ENCODE measurements at regions not wholly inside any gene's neighbourhood (a gene's known extent, or its start where the extent isn't known, plus 50 kb on each side); places are given as distances from the start of the nearest gene placed in this dataset.

- no peaks in the 10 kb centered on the region for H3K4me1 ChIP-seq (ENCODE audit: control extremely low read depth in 1 of 4, control insufficient read depth in 4 of 4, insufficient read depth in 4 of 4, low read length in 3 of 4)
- DNase-seq = no peak
- POLR2A ChIA-PET = no interaction called here
- CTCF ChIA-PET = interaction anchor here (1.3 kb wide), 1 partner anchor 15 kb away, joined by 4 read pairs; no protein-coding TSS in a partner anchor
- no peaks in the 10 kb centered on the region for H3K36me3 ChIP-seq (ENCODE audit: control insufficient read depth in 4 of 4, insufficient read depth in 4 of 4, low read length in 3 of 4)
- H3K9me3 ChIP-seq (ENCODE audit: control extremely low read depth in 1 of 5, control insufficient read depth in 4 of 5, insufficient read depth in 2 of 5, low read depth in 1 of 5, low read length in 4 of 5) = peaks cover 0 to 7% (median 5%) of the 10 kb centered on the region in 5 experiments
- H3K4me3 ChIP-seq (ENCODE audit: control insufficient read depth in 1 of 7, extremely low read depth in 1 of 7, insufficient read depth in 4 of 7, low read depth in 2 of 7, low read length in 6 of 7) = no peak overlapping the region
- no peaks in the 10 kb centered on the region for H3K27me3 ChIP-seq (replicated peaks in 2 of 5; ENCODE audit: control insufficient read depth in 4 of 5, insufficient read depth in 5 of 5, low read length in 4 of 5)
- WGBS (ENCODE audit: insufficient coverage) = no CpG with 5 or more reads among the region's 1 CpG
- no peak overlapping the region for H3K27ac ChIP-seq (ENCODE audit: insufficient read depth in 1 of 2, low read depth in 1 of 2, low read length in 2 of 2, poor library complexity in 1 of 2, severe bottlenecking in 2 of 2)
Observed at GRCh38 chr10:132475086-132475485, 62.5 kb upstream of the INPP5A start.

- ChIA-PET POLR2A (no interaction called here), CTCF (interaction anchor here (1.0 to 1.6 kb wide), 2 partner anchors 27 to 75 kb away, joined by 4 to 5 read pairs; no protein-coding TSS in a partner anchor)
- no peak overlapping the region for H3K27ac ChIP-seq (ENCODE audit: insufficient read depth in 1 of 2, low read depth in 1 of 2, low read length in 2 of 2, poor library complexity in 1 of 2, severe bottlenecking in 2 of 2)
- no peak overlapping the region for H3K4me3 ChIP-seq (ENCODE audit: control insufficient read depth in 1 of 7, extremely low read depth in 1 of 7, insufficient read depth in 4 of 7, low read depth in 2 of 7, low read length in 6 of 7)
- H3K9me3 ChIP-seq (ENCODE audit: control extremely low read depth in 1 of 5, control insufficient read depth in 4 of 5, insufficient read depth in 2 of 5, low read depth in 1 of 5, low read length in 4 of 5) = peaks cover 0 to 5% (median 5%) of the 10 kb centered on the region in 5 experiments
- no peaks in the 10 kb centered on the region for H3K36me3 ChIP-seq (ENCODE audit: control insufficient read depth in 4 of 4, insufficient read depth in 4 of 4, low read length in 3 of 4)
- WGBS (ENCODE audit: insufficient coverage) = 91% methylated on average over 12 of the region's 16 CpGs
- no peak for DNase-seq
- no peaks in the 10 kb centered on the region for H3K4me1 ChIP-seq (ENCODE audit: control extremely low read depth in 1 of 4, control insufficient read depth in 4 of 4, insufficient read depth in 4 of 4, low read length in 3 of 4)
- no peaks in the 10 kb centered on the region for H3K27me3 ChIP-seq (replicated peaks in 2 of 5; ENCODE audit: control insufficient read depth in 4 of 5, insufficient read depth in 5 of 5, low read length in 4 of 5)
Observed at GRCh38 chr10:132476146-132477065, 61.2 kb upstream of the INPP5A start.

- H3K36me3 ChIP-seq (ENCODE audit: control insufficient read depth in 4 of 4, insufficient read depth in 4 of 4, low read length in 3 of 4) = no peaks in the 10 kb centered on the region
- POLR2A ChIA-PET = no interaction called here
- WGBS (ENCODE audit: insufficient coverage) = 94% methylated on average over 6 of the region's 8 CpGs
Observed at GRCh38 chr10:132477066-132477397, 60.6 kb upstream of the INPP5A start.

GRCh38 chr10:132477398-132478340, 59.9 kb upstream of the INPP5A start:
- no peak overlapping the region for H3K27ac ChIP-seq (ENCODE audit: insufficient read depth in 1 of 2, low read depth in 1 of 2, low read length in 2 of 2, poor library complexity in 1 of 2, severe bottlenecking in 2 of 2)
- DNase-seq = no peak
- 97% methylated on average over 18 of the region's 23 CpGs for WGBS (ENCODE audit: insufficient coverage)
- H3K4me3 ChIP-seq (ENCODE audit: control insufficient read depth in 1 of 7, extremely low read depth in 1 of 7, insufficient read depth in 4 of 7, low read depth in 2 of 7, low read length in 6 of 7) = no peak overlapping the region
- H3K36me3 ChIP-seq (ENCODE audit: control insufficient read depth in 4 of 4, insufficient read depth in 4 of 4, low read length in 3 of 4) = no peaks in the 10 kb centered on the region
- ChIA-PET POLR2A (no interaction called here), CTCF (interaction anchor here (1.6 kb wide), 1 partner anchor 73 kb away, joined by 5 read pairs; no protein-coding TSS in a partner anchor)
- H3K4me1 ChIP-seq (ENCODE audit: control extremely low read depth in 1 of 4, control insufficient read depth in 4 of 4, insufficient read depth in 4 of 4, low read length in 3 of 4) = no peaks in the 10 kb centered on the region
- H3K9me3 ChIP-seq (ENCODE audit: control extremely low read depth in 1 of 5, control insufficient read depth in 4 of 5, insufficient read depth in 2 of 5, low read depth in 1 of 5, low read length in 4 of 5) = no peaks in the 10 kb centered on the region
- peaks cover 0 to 6% (median 0%) of the 10 kb centered on the region in 5 experiments for H3K27me3 ChIP-seq (replicated peaks in 2 of 5; ENCODE audit: control insufficient read depth in 4 of 5, insufficient read depth in 5 of 5, low read length in 4 of 5)

More at GRCh38 chr10:132477066-132477397, 60.6 kb upstream of the INPP5A start:
- no peak overlapping the region for H3K27ac ChIP-seq (ENCODE audit: insufficient read depth in 1 of 2, low read depth in 1 of 2, low read length in 2 of 2, poor library complexity in 1 of 2, severe bottlenecking in 2 of 2)
- peaks cover 0 to 5% (median 0%) of the 10 kb centered on the region in 5 experiments for H3K27me3 ChIP-seq (replicated peaks in 2 of 5; ENCODE audit: control insufficient read depth in 4 of 5, insufficient read depth in 5 of 5, low read length in 4 of 5)
- H3K4me1 ChIP-seq (ENCODE audit: control extremely low read depth in 1 of 4, control insufficient read depth in 4 of 4, insufficient read depth in 4 of 4, low read length in 3 of 4) = no peaks in the 10 kb centered on the region
- H3K9me3 ChIP-seq (ENCODE audit: control extremely low read depth in 1 of 5, control insufficient read depth in 4 of 5, insufficient read depth in 2 of 5, low read depth in 1 of 5, low read length in 4 of 5) = peaks cover 0 to 2% (median 0%) of the 10 kb centered on the region in 5 experiments
- H3K4me3 ChIP-seq (ENCODE audit: control insufficient read depth in 1 of 7, extremely low read depth in 1 of 7, insufficient read depth in 4 of 7, low read depth in 2 of 7, low read length in 6 of 7) = no peak overlapping the region
- CTCF ChIA-PET = interaction anchor here (1.6 kb wide), 1 partner anchor 74 kb away, joined by 5 read pairs; no protein-coding TSS in a partner anchor
- DNase-seq = no peak

- 91% methylated on average over 11 of the region's 18 CpGs for WGBS (ENCODE audit: insufficient coverage)
- Histone ChIP-seq H3K4me3 (ENCODE audit: control insufficient read depth in 1 of 7, extremely low read depth in 1 of 7, insufficient read depth in 4 of 7, low read depth in 2 of 7, low read length in 6 of 7) (no peak overlapping the region), H3K27ac (ENCODE audit: insufficient read depth in 1 of 2, low read depth in 1 of 2, low read length in 2 of 2, poor library complexity in 1 of 2, severe bottlenecking in 2 of 2) (no peak overlapping the region), H3K36me3 (ENCODE audit: control insufficient read depth in 4 of 4, insufficient read depth in 4 of 4, low read length in 3 of 4) (no peaks in the 10 kb centered on the region), H3K27me3 (replicated peaks in 2 of 5; ENCODE audit: control insufficient read depth in 4 of 5, insufficient read depth in 5 of 5, low read length in 4 of 5) (peaks cover 0 to 6% (median 0%) of the 10 kb centered on the region in 5 experiments), H3K9me3 (ENCODE audit: control extremely low read depth in 1 of 5, control insufficient read depth in 4 of 5, insufficient read depth in 2 of 5, low read depth in 1 of 5, low read length in 4 of 5) (no peaks in the 10 kb centered on the region), H3K4me1 (ENCODE audit: control extremely low read depth in 1 of 4, control insufficient read depth in 4 of 4, insufficient read depth in 4 of 4, low read length in 3 of 4) (no peaks in the 10 kb centered on the region)
- ChIA-PET POLR2A (no interaction called here), CTCF (no interaction called here)
- no peak for DNase-seq
Observed at GRCh38 chr10:132478341-132479023, 59.1 kb upstream of the INPP5A start.

GRCh38 chr10:132479024-132479602, 58.5 kb upstream of the INPP5A start:
- DNase-seq = no peak
- Histone ChIP-seq H3K9me3 (ENCODE audit: control extremely low read depth in 1 of 5, control insufficient read depth in 4 of 5, insufficient read depth in 2 of 5, low read depth in 1 of 5, low read length in 4 of 5) (no peaks in the 10 kb centered on the region), H3K27me3 (replicated peaks in 2 of 5; ENCODE audit: control insufficient read depth in 4 of 5, insufficient read depth in 5 of 5, low read length in 4 of 5) (peaks cover 0 to 6% (median 0%) of the 10 kb centered on the region in 5 experiments), H3K4me3 (ENCODE audit: control insufficient read depth in 1 of 7, extremely low read depth in 1 of 7, insufficient read depth in 4 of 7, low read depth in 2 of 7, low read length in 6 of 7) (no peak overlapping the region), H3K27ac (ENCODE audit: insufficient read depth in 1 of 2, low read depth in 1 of 2, low read length in 2 of 2, poor library complexity in 1 of 2, severe bottlenecking in 2 of 2) (no peak overlapping the region), H3K36me3 (ENCODE audit: control insufficient read depth in 4 of 4, insufficient read depth in 4 of 4, low read length in 3 of 4) (no peaks in the 10 kb centered on the region), H3K4me1 (ENCODE audit: control extremely low read depth in 1 of 4, control insufficient read depth in 4 of 4, insufficient read depth in 4 of 4, low read length in 3 of 4) (no peaks in the 10 kb centered on the region)
- 97% methylated on average over 7 of the region's 14 CpGs for WGBS (ENCODE audit: insufficient coverage)
- ChIA-PET CTCF (interaction anchor here (0.9 to 1.9 kb wide), 3 partner anchors 20 to 159 kb away, joined by 3 to 7 read pairs (median 4); no protein-coding TSS in a partner anchor), POLR2A (no interaction called here)

All from common myeloid progenitor, CD34-positive (primary cell).